Upper lobe of left lung (tissue), 4 donors: ENCODE measurements at regions not wholly inside any gene's neighbourhood (a gene's known extent, or its start where the extent isn't known, plus 50 kb on each side); places are given as distances from the start of the nearest gene placed in this dataset.

Source experiments
- CTCF ChIP-seq, 6 experiments: fragments of 450-650 bp in 4 of 6; fragments of 200-600 bp in 2 of 6; sonication (generic) in 2 of 6; IDR thresholded peaks; one replicate each; pipeline ENCODE4 v1.5.1; 2016 to 2019; ENCODE audit warnings: antibody characterized with exemption in 6 of 6
- POLR2AphosphoS5 ChIP-seq, 2 donors: sonication (generic); formaldehyde crosslinking; IDR thresholded peaks; one replicate each; pipeline ENCODE4 v1.5.1; 2017; ENCODE audit warnings: antibody characterized with exemption in 2 of 2

- TF ChIP-seq CTCF (IDR thresholded peaks at IDR 0.05): no peak
- TF ChIP-seq POLR2AphosphoS5 (IDR thresholded peaks at IDR 0.05): no peak
Measured at GRCh38 chr3:176734146-176734545, 463.1 kb downstream of the TBL1XR1 start.
